Panc1 (cell line): ENCODE measurements at regions not wholly inside any gene's neighbourhood (a gene's known extent, or its start where the extent isn't known, plus 50 kb on each side); places are given as distances from the start of the nearest gene placed in this dataset.

Experiments
- ATAC-seq: fragments of 200-7000 bp; cut with Tn5 transposase; 2 replicates; pipeline ENCODE4 v1.9.1; 2020; ENCODE audit warnings: mild to moderate bottlenecking, moderate library complexity
- BruUV-seq: library from RNA; stranded (reverse); fragments of 400-500 nt; replicated peaks from 2 replicates; lab custom pipeline; 2021; lab: Mats Ljungman, UMichigan
- CTCF ChIA-PET: fragments of 300-600 bp; sonication (Branson Sonifier 250); formaldehyde crosslinking; loops from one replicate; lab custom pipeline; 2022; ENCODE audit warnings: antibody characterized with exemption; lab: Charles Lee
- POLR2A ChIA-PET: fragments of 300-600 bp; sonication (Branson Sonifier 250); formaldehyde crosslinking; loops from one replicate; lab custom pipeline; 2022; ENCODE audit warnings: antibody characterized with exemption; lab: Charles Lee
- DNase-seq: peaks from one replicate; pipeline ENCODE4 v3.0.0-alpha.2; 2010; ENCODE audit warnings: low read depth, low spot score
- H3K27ac ChIP-seq: 2 replicates; pipeline ENCODE4 v1.5.1; 2011; ENCODE audit warnings: mild to moderate bottlenecking, low read length, inconsistent platforms
- H3K27me3 ChIP-seq: fragments of 200-500 bp; sonication (Bioruptor generic); 2 replicates; pipeline ENCODE4 v1.6.0; 2014; ENCODE audit warnings: low read length, inconsistent platforms; ENCODE audit not compliant: control insufficient read depth, insufficient read depth
- H3K36me3 ChIP-seq: fragments of 200-500 bp; sonication (Bioruptor generic); 2 replicates; pipeline ENCODE4 v1.5.1; 2014; ENCODE audit warnings: inconsistent platforms, mild to moderate bottlenecking, low read length, moderate library complexity; ENCODE audit not compliant: control insufficient read depth, insufficient read depth
- H3K4me1 ChIP-seq: 2 replicates; pipeline ENCODE4 v1.5.1; 2011; ENCODE audit warnings: inconsistent platforms, mild to moderate bottlenecking, low read length, moderate library complexity; ENCODE audit not compliant: control insufficient read depth, insufficient read depth
- H3K4me3 ChIP-seq, 2 experiments: 2 replicates each; pipeline ENCODE4 v1.5.1; 2011 to 2012; ENCODE audit warnings: low read depth in 2 of 2, low read length in 2 of 2, mild to moderate bottlenecking in 2 of 2, inconsistent platforms in 1 of 2, moderate library complexity in 1 of 2
- H3K9me3 ChIP-seq: fragments of 200-500 bp; sonication (Bioruptor generic); 2 replicates; pipeline ENCODE4 v1.5.1; 2014; ENCODE audit warnings: low read depth, mild to moderate bottlenecking, inconsistent platforms, low read length, moderate library complexity; ENCODE audit not compliant: control insufficient read depth, insufficient read depth
- POLR2AphosphoS5 ChIP-seq: IDR thresholded peaks from 2 replicates; pipeline ENCODE4 v1.6.1; 2012; ENCODE audit warnings: mild to moderate bottlenecking, low read depth, low read length, moderate library complexity
- SIN3A ChIP-seq: IDR thresholded peaks from 2 replicates; pipeline ENCODE4 v1.6.1; 2012; ENCODE audit warnings: low read depth, mild to moderate bottlenecking, low read length, moderate library complexity, borderline replicate concordance; ENCODE audit not compliant: insufficient read depth
- TCF7L2 ChIP-seq: IDR thresholded peaks from 2 replicates; pipeline ENCODE4 v1.6.1; 2011; ENCODE audit warnings: mild to moderate bottlenecking, low read depth, low read length, inconsistent platforms
- in situ Hi-C: cut with HindIII; loops from 2 replicates; pipeline ENCODE4 v1.10.0; 2016; ENCODE audit warnings: low sequenced_read_pairs, low pct_unique_long_range_greater_than_20kb
- intact Hi-C: fragments of 100-400 bp; cut with micrococcal nuclease; formaldehyde crosslinking; loops from one replicate; pipeline ENCODE4 v1.10.0; 2022; ENCODE audit not compliant: unreplicated experiment
- TF ChIP-seq, protein P1 (sequence below): fragments of 450-650 bp; IDR thresholded peaks from 2 replicates; pipeline ENCODE4 v1.5.1; 2017; ENCODE audit warnings: mild to moderate bottlenecking
- TF ChIP-seq, protein P2 (sequence below), 2 experiments: IDR thresholded peaks; 2 replicates each; pipeline ENCODE4 v1.6.1; 2011 to 2012; ENCODE audit warnings: low read depth in 2 of 2, control low read depth in 1 of 2, low read length in 1 of 2, mild to moderate bottlenecking in 1 of 2, moderate library complexity in 1 of 2; ENCODE audit not compliant: insufficient read depth in 1 of 2

DNA sequence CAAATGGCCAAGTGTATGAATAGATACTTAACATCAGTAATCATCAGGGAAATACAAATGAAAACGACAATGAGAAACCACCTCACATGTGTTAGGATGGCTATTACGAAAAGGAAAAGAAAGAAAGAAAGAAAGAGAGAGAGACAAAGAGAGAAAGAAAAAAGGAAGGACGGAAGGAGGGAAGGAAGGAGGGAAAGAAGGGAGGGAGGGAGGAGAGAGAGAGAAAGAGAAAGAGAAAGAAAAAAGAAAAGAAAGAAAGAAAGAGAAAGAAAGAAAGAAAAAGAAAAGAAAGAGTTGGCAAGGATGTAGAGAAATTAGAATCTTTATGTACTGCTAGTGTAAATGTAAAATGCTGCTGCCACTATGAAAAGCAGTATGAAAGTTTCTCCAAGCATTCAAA is 90.7 kb upstream of the DPT start:
- no peaks in the 10 kb centered on the region for H3K9me3 ChIP-seq
- TF ChIP-seq SIN3A, result no peak
- TF ChIP-seq POLR2AphosphoS5, result no peak
- TF ChIP-seq, protein P1, sequence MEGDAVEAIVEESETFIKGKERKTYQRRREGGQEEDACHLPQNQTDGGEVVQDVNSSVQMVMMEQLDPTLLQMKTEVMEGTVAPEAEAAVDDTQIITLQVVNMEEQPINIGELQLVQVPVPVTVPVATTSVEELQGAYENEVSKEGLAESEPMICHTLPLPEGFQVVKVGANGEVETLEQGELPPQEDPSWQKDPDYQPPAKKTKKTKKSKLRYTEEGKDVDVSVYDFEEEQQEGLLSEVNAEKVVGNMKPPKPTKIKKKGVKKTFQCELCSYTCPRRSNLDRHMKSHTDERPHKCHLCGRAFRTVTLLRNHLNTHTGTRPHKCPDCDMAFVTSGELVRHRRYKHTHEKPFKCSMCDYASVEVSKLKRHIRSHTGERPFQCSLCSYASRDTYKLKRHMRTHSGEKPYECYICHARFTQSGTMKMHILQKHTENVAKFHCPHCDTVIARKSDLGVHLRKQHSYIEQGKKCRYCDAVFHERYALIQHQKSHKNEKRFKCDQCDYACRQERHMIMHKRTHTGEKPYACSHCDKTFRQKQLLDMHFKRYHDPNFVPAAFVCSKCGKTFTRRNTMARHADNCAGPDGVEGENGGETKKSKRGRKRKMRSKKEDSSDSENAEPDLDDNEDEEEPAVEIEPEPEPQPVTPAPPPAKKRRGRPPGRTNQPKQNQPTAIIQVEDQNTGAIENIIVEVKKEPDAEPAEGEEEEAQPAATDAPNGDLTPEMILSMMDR, result no peak
- no peak for TF ChIP-seq TCF7L2
- TF ChIP-seq, protein P2, sequence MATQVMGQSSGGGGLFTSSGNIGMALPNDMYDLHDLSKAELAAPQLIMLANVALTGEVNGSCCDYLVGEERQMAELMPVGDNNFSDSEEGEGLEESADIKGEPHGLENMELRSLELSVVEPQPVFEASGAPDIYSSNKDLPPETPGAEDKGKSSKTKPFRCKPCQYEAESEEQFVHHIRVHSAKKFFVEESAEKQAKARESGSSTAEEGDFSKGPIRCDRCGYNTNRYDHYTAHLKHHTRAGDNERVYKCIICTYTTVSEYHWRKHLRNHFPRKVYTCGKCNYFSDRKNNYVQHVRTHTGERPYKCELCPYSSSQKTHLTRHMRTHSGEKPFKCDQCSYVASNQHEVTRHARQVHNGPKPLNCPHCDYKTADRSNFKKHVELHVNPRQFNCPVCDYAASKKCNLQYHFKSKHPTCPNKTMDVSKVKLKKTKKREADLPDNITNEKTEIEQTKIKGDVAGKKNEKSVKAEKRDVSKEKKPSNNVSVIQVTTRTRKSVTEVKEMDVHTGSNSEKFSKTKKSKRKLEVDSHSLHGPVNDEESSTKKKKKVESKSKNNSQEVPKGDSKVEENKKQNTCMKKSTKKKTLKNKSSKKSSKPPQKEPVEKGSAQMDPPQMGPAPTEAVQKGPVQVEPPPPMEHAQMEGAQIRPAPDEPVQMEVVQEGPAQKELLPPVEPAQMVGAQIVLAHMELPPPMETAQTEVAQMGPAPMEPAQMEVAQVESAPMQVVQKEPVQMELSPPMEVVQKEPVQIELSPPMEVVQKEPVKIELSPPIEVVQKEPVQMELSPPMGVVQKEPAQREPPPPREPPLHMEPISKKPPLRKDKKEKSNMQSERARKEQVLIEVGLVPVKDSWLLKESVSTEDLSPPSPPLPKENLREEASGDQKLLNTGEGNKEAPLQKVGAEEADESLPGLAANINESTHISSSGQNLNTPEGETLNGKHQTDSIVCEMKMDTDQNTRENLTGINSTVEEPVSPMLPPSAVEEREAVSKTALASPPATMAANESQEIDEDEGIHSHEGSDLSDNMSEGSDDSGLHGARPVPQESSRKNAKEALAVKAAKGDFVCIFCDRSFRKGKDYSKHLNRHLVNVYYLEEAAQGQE (IDR thresholded peaks at IDR 0.05; ENCODE audit: insufficient read depth in 1 of 2, low read depth in 2 of 2, low read length in 1 of 2), result no peak
- ATAC-seq, result no peak
- in situ Hi-C loops (no loop called here), intact Hi-C loops (no loop called here)
- H3K4me1 ChIP-seq, result no peaks in the 10 kb centered on the region
- no peaks in the 10 kb centered on the region for H3K27me3 ChIP-seq
- CTCF ChIA-PET, result no interaction called here
- no peak overlapping the region for H3K27ac ChIP-seq
- BruUV-seq, result no TSS peak
- DNase-seq, result no peak
- no peaks in the 10 kb centered on the region for H3K36me3 ChIP-seq
- POLR2A ChIA-PET, result no interaction called here
- no peak overlapping the region for H3K4me3 ChIP-seq

DNA sequence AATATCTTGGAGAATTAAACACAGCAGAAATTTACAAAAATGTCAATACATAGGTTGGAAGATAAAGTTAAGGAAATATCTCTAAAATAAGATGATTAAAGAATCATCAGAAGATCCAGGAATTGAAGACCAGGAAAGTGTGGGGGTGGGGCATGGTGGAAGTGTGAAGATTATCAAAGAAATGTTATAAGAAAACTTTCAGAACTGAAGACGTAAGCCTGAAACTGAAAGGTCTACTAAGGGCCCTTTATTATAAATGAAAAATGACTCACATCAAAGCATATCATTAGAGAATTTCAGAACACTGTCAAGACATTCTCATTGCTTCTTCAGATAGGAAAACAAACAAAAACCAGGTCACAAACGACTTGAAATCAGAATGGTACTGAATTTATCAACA is 92.4 kb upstream of the DPT start:
- Histone ChIP-seq H3K27ac (no peak overlapping the region), H3K9me3 (no peaks in the 10 kb centered on the region), H3K27me3 (no peaks in the 10 kb centered on the region), H3K4me3 (no peak overlapping the region), H3K36me3 (no peaks in the 10 kb centered on the region), H3K4me1 (no peaks in the 10 kb centered on the region)
- CTCF ChIA-PET, result no interaction called here
- no peak for DNase-seq
- ATAC-seq, result no peak
- intact Hi-C loops, result no loop called here
- no TSS peak for BruUV-seq
- no peak for TF ChIP-seq TCF7L2
- TF ChIP-seq, protein P2 (IDR thresholded peaks at IDR 0.05; ENCODE audit: insufficient read depth in 1 of 2, low read depth in 2 of 2, low read length in 1 of 2), result no peak
- TF ChIP-seq, protein P1, result no peak
- no peak for TF ChIP-seq SIN3A
- no peak for TF ChIP-seq POLR2AphosphoS5
- in situ Hi-C loops, result no loop called here
- POLR2A ChIA-PET, result no interaction called here
